ENCODE measurements at regions not wholly inside any gene's neighbourhood (a gene's known extent, or its start where the extent isn't known, plus 50 kb on each side); places are given as distances from the start of the nearest gene placed in this dataset.

GRCh38 chr4:45327544-45327943 is 601.2 kb upstream of the GNPDA2 start:
- H3K4me3 ChIP-seq = no peak overlapping the region
- H3K9me3 ChIP-seq = peaks cover 3% of the 10 kb centered on the region
- ATAC-seq = no peak
- intact Hi-C loops (cut with DNase I, micrococcal nuclease) = no loop called here
- H3K4me1 ChIP-seq (ENCODE audit: low read depth) = no peaks in the 10 kb centered on the region
- no peak for TF ChIP-seq CTCF (IDR thresholded peaks at IDR 0.05)
- DNase-seq = no peak
- H3K36me3 ChIP-seq (ENCODE audit: low read depth) = no peaks in the 10 kb centered on the region

- Histone ChIP-seq H3K9me3 (peaks cover 5% of the 10 kb centered on the region), H3K36me3 (ENCODE audit: low read depth) (no peaks in the 10 kb centered on the region), H3K4me1 (ENCODE audit: low read depth) (no peaks in the 10 kb centered on the region), H3K4me3 (no peak overlapping the region)
- DNase-seq (no peak), ATAC-seq (no peak)
- no peak for TF ChIP-seq CTCF (IDR thresholded peaks at IDR 0.05)
- intact Hi-C loops (cut with DNase I, micrococcal nuclease) = no loop called here
These were observed 598.4 kb upstream of the GNPDA2 start for GRCh38 chr4:45324455-45325417.

GRCh38 chr4:45323453-45324058 is 597.2 kb upstream of the GNPDA2 start:
- no peak for TF ChIP-seq CTCF (IDR thresholded peaks at IDR 0.05)
- intact Hi-C loops (cut with DNase I, micrococcal nuclease) = no loop called here

GRCh38 chr4:45317739-45318138 is 591.4 kb upstream of the GNPDA2 start:
- ATAC-seq = no peak
- intact Hi-C loops (cut with DNase I, micrococcal nuclease) = no loop called here
- Histone ChIP-seq H3K4me1 (ENCODE audit: low read depth) (no peaks in the 10 kb centered on the region), H3K36me3 (ENCODE audit: low read depth) (no peaks in the 10 kb centered on the region), H3K4me3 (no peak overlapping the region), H3K9me3 (peaks cover 2% of the 10 kb centered on the region)
- no peak for DNase-seq
- TF ChIP-seq CTCF (IDR thresholded peaks at IDR 0.05) = no peak

More at GRCh38 chr4:45323453-45324058, 597.2 kb upstream of the GNPDA2 start:
- DNase-seq = no peak
- H3K9me3 ChIP-seq = peaks cover 5% of the 10 kb centered on the region
- H3K4me1 ChIP-seq (ENCODE audit: low read depth) = no peaks in the 10 kb centered on the region
- no peak for ATAC-seq
- H3K4me3 ChIP-seq = no peak overlapping the region
- H3K36me3 ChIP-seq (ENCODE audit: low read depth) = no peaks in the 10 kb centered on the region

GRCh38 chr4:45317276-45317675 is 590.9 kb upstream of the GNPDA2 start:
- H3K4me1 ChIP-seq (ENCODE audit: low read depth) = no peaks in the 10 kb centered on the region
- intact Hi-C loops (cut with DNase I, micrococcal nuclease) = no loop called here
- no peaks in the 10 kb centered on the region for H3K36me3 ChIP-seq (ENCODE audit: low read depth)
- TF ChIP-seq CTCF (IDR thresholded peaks at IDR 0.05) = no peak
- peaks cover 2% of the 10 kb centered on the region for H3K9me3 ChIP-seq
- ATAC-seq (no peak), DNase-seq (no peak)
- no peak overlapping the region for H3K4me3 ChIP-seq
